ENCODE measurements at regions not wholly inside any gene's neighbourhood (a gene's known extent, or its start where the extent isn't known, plus 50 kb on each side); places are given as distances from the start of the nearest gene placed in this dataset.

DNA sequence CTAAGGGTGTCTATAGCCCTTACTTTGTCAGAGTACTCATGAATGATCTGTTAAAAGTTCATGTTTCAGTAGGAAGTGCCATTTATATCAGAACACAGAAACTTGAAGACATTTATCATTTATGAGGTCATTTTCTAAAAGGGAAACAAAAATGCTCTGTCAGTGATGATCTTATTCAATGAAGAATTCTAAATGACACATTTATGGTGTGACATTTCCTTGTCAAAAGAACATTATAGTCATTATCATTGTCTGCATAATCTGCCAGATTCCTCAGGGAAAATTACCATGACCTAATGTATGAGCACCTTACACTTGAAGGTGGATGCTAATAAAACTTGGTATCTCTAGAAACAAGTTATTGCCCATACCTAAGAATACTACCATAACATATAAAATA, 853.8 kb upstream of the SLITRK6 start (continued):
- TF ChIP-seq, protein P1, sequence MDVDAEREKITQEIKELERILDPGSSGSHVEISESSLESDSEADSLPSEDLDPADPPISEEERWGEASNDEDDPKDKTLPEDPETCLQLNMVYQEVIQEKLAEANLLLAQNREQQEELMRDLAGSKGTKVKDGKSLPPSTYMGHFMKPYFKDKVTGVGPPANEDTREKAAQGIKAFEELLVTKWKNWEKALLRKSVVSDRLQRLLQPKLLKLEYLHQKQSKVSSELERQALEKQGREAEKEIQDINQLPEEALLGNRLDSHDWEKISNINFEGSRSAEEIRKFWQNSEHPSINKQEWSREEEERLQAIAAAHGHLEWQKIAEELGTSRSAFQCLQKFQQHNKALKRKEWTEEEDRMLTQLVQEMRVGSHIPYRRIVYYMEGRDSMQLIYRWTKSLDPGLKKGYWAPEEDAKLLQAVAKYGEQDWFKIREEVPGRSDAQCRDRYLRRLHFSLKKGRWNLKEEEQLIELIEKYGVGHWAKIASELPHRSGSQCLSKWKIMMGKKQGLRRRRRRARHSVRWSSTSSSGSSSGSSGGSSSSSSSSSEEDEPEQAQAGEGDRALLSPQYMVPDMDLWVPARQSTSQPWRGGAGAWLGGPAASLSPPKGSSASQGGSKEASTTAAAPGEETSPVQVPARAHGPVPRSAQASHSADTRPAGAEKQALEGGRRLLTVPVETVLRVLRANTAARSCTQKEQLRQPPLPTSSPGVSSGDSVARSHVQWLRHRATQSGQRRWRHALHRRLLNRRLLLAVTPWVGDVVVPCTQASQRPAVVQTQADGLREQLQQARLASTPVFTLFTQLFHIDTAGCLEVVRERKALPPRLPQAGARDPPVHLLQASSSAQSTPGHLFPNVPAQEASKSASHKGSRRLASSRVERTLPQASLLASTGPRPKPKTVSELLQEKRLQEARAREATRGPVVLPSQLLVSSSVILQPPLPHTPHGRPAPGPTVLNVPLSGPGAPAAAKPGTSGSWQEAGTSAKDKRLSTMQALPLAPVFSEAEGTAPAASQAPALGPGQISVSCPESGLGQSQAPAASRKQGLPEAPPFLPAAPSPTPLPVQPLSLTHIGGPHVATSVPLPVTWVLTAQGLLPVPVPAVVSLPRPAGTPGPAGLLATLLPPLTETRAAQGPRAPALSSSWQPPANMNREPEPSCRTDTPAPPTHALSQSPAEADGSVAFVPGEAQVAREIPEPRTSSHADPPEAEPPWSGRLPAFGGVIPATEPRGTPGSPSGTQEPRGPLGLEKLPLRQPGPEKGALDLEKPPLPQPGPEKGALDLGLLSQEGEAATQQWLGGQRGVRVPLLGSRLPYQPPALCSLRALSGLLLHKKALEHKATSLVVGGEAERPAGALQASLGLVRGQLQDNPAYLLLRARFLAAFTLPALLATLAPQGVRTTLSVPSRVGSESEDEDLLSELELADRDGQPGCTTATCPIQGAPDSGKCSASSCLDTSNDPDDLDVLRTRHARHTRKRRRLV (CRISPR knock-in tag; IDR thresholded peaks at IDR 0.05), result no peak
- TF ChIP-seq ZSCAN9 (CRISPR knock-in tag; IDR thresholded peaks at IDR 0.05; ENCODE audit: borderline replicate concordance) (no peak), FOXJ3 (CRISPR knock-in tag; IDR thresholded peaks at IDR 0.05; ENCODE audit: borderline replicate concordance) (no peak), MAFK (conservative IDR thresholded peaks at IDR 0.05 in 1 of 2, IDR thresholded peaks at IDR 0.05 in 1 of 2; ENCODE audit: low read length in 2 of 2) (no peak), NKX3-1 (CRISPR knock-in tag; IDR thresholded peaks at IDR 0.05) (no peak), ZNF879 (CRISPR knock-in tag; IDR thresholded peaks at IDR 0.05) (no peak), ISL2 (CRISPR knock-in tag; IDR thresholded peaks at IDR 0.05) (no peak), ZNF567 (CRISPR knock-in tag; IDR thresholded peaks at IDR 0.05; ENCODE audit: borderline replicate concordance) (no peak), ISX (CRISPR knock-in tag; conservative IDR thresholded peaks at IDR 0.05) (no peak), GTF2F1 (IDR thresholded peaks at IDR 0.05; ENCODE audit: low read length) (no peak)
- TF ChIP-seq, protein P2, sequence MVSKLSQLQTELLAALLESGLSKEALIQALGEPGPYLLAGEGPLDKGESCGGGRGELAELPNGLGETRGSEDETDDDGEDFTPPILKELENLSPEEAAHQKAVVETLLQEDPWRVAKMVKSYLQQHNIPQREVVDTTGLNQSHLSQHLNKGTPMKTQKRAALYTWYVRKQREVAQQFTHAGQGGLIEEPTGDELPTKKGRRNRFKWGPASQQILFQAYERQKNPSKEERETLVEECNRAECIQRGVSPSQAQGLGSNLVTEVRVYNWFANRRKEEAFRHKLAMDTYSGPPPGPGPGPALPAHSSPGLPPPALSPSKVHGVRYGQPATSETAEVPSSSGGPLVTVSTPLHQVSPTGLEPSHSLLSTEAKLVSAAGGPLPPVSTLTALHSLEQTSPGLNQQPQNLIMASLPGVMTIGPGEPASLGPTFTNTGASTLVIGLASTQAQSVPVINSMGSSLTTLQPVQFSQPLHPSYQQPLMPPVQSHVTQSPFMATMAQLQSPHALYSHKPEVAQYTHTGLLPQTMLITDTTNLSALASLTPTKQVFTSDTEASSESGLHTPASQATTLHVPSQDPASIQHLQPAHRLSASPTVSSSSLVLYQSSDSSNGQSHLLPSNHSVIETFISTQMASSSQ (IDR thresholded peaks at IDR 0.05; ENCODE audit: low read depth), result no peak
- TF ChIP-seq, protein P2 (CRISPR knock-in tag; IDR thresholded peaks at IDR 0.05; ENCODE audit: borderline replicate concordance), result no peak

Data from HepG2 (cell line).